RWPE2 (cell line): ENCODE measurements at regions not wholly inside any gene's neighbourhood (a gene's known extent, or its start where the extent isn't known, plus 50 kb on each side); places are given as distances from the start of the nearest gene placed in this dataset.
A peak's percentile ranks its signal among the peaks of the same experiment; 100 is the strongest.

Experiments
- ATAC-seq: fragments of 200-7000 bp; cut with Tn5 transposase; 3 replicates; pipeline ENCODE4 v1.9.1; 2021; ENCODE audit warnings: low read depth
- DNase-seq: peaks from one replicate; pipeline ENCODE4 v3.0.0-alpha.2; 2020; ENCODE audit warnings: low spot score
- H3K27ac ChIP-seq: fragments of 450-650 bp; 2 replicates; pipeline ENCODE4 v1.5.1; 2017; ENCODE audit warnings: mild to moderate bottlenecking; ENCODE audit not compliant: poor library complexity, severe bottlenecking
- H3K27me3 ChIP-seq: fragments of 250-450 bp; sonication (Bioruptor Pico); 2 replicates; pipeline ENCODE4 v1.5.1; 2021; ENCODE audit warnings: mild to moderate bottlenecking, moderate library complexity; ENCODE audit not compliant: insufficient read depth, poor library complexity, severe bottlenecking
- H3K36me3 ChIP-seq: fragments of 250-450 bp; sonication (Bioruptor Pico); 2 replicates; pipeline ENCODE4 v1.5.1; 2020; ENCODE audit warnings: low read depth, mild to moderate bottlenecking, moderate library complexity
- H3K4me1 ChIP-seq: fragments of 250-450 bp; sonication (Bioruptor Pico); 2 replicates; pipeline ENCODE4 v1.5.1; 2021; ENCODE audit warnings: mild to moderate bottlenecking, moderate library complexity; ENCODE audit not compliant: insufficient read depth, poor library complexity, severe bottlenecking
- H3K4me3 ChIP-seq: fragments of 250-450 bp; sonication (Bioruptor Pico); 2 replicates; pipeline ENCODE4 v1.5.1; 2021; ENCODE audit warnings: mild to moderate bottlenecking, moderate library complexity; ENCODE audit not compliant: severe bottlenecking
- H3K9me3 ChIP-seq: fragments of 250-450 bp; sonication (Bioruptor Pico); 2 replicates; pipeline ENCODE4 v1.5.1; 2021; ENCODE audit warnings: mild to moderate bottlenecking, moderate library complexity; ENCODE audit not compliant: severe bottlenecking
- TF ChIP-seq, protein P1 (sequence below): fragments of 450-650 bp; IDR thresholded peaks from one replicate; pipeline ENCODE4 v1.5.1; 2017; ENCODE audit warnings: mild to moderate bottlenecking, moderate library complexity; ENCODE audit not compliant: poor library complexity, severe bottlenecking

DNA sequence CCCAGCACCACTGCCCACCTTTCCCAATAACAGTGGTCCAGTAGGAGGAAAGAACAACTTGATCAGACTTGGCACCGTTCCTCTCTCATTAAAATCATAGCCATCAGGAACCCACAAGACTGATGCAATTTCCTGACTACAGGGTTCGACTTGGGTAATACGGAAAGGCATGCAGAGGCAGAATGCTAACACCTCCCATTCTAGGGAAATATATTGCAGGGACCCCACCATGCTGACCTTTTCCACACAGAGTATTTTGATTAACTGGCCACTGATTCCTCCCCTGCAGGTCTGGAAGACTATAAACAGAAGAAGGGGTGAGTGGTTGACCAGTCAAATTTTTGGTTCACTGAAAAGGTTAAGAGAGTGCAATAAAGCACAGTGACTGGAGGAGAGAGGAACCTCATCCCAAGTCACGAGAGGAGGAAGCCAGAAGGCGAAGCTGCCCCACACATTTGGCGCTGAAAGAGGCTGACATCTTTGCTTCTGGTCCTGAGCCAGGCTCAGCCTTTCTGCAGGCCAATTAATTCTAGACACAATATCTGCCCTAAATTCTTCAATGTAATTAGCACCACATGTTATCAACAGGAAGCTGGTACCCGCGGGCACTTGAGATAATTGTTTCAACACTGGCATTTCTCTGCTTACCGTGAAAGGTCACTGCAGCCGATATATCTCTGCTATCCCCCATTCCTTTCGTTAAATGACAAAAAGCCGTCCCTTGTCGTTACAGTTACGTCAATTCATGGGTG is 64.7 kb upstream of the SPOCK1 start:
- ATAC-seq: peak; percentile 58
- no peaks in the 10 kb centered on the region for H3K27me3 ChIP-seq
- no peak overlapping the region for H3K4me3 ChIP-seq
- TF ChIP-seq, protein P1, sequence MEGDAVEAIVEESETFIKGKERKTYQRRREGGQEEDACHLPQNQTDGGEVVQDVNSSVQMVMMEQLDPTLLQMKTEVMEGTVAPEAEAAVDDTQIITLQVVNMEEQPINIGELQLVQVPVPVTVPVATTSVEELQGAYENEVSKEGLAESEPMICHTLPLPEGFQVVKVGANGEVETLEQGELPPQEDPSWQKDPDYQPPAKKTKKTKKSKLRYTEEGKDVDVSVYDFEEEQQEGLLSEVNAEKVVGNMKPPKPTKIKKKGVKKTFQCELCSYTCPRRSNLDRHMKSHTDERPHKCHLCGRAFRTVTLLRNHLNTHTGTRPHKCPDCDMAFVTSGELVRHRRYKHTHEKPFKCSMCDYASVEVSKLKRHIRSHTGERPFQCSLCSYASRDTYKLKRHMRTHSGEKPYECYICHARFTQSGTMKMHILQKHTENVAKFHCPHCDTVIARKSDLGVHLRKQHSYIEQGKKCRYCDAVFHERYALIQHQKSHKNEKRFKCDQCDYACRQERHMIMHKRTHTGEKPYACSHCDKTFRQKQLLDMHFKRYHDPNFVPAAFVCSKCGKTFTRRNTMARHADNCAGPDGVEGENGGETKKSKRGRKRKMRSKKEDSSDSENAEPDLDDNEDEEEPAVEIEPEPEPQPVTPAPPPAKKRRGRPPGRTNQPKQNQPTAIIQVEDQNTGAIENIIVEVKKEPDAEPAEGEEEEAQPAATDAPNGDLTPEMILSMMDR: no peak
- peak overlapping the region; percentile 17 for H3K27ac ChIP-seq
- peaks cover 15% of the 10 kb centered on the region for H3K4me1 ChIP-seq
- H3K9me3 ChIP-seq: no peaks in the 10 kb centered on the region
- no peak for DNase-seq
- no peaks in the 10 kb centered on the region for H3K36me3 ChIP-seq

DNA sequence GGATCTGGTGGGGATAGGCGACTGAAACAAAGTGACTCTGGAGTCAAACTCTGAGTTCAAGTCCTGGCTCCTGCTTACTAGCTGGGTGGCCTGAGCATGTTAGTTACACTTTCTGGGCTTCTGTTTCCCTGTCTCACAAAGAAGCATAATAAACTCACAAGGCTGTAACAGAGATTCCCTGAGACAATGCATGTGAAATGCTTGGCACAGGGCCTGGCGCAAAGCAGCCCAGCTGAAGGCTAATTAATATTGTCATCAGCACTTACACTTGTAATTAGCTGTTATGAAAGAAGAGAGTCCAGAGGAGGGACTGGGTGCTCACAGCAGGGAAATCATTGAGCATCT is 64.1 kb upstream of the SPOCK1 start:
- peak overlapping the region; percentile 17 for H3K27ac ChIP-seq

DNA sequence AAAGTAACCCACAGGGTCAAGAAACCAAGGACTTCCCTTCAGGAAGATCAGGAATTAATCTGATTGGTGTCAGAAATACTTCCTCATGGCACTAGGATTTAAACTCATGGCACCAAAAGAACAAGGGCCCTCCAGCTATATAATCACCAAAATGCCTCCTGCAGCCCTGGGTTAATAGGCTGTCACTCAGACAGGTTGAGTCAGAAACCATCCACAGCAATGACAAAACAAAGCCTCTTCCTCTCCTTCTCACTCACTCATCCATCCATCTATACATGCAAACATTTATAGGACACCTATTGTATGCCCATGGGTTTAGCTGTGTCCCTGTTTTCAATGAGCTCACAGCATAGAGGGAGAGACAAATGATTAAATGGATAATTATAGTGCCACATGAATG is 62.5 kb upstream of the SPOCK1 start:
- DNase-seq: no peak
- H3K9me3 ChIP-seq: no peaks in the 10 kb centered on the region
- no peak overlapping the region for H3K27ac ChIP-seq
- TF ChIP-seq, protein P1: no peak
- H3K36me3 ChIP-seq: no peaks in the 10 kb centered on the region
- H3K4me3 ChIP-seq: no peak overlapping the region
- peak; percentile 30; the same call in 1 of the 3 replicates for ATAC-seq
- H3K4me1 ChIP-seq: peaks cover 15% of the 10 kb centered on the region
- H3K27me3 ChIP-seq: no peaks in the 10 kb centered on the region

More for the DNA sequence above, 64.1 kb upstream of the SPOCK1 start:
- TF ChIP-seq, protein P1: no peak
- DNase-seq: no peak
- H3K4me1 ChIP-seq: peaks cover 15% of the 10 kb centered on the region
- no peaks in the 10 kb centered on the region for H3K27me3 ChIP-seq
- ATAC-seq: no peak
- H3K36me3 ChIP-seq: no peaks in the 10 kb centered on the region
- no peak overlapping the region for H3K4me3 ChIP-seq
- H3K9me3 ChIP-seq: no peaks in the 10 kb centered on the region

DNA sequence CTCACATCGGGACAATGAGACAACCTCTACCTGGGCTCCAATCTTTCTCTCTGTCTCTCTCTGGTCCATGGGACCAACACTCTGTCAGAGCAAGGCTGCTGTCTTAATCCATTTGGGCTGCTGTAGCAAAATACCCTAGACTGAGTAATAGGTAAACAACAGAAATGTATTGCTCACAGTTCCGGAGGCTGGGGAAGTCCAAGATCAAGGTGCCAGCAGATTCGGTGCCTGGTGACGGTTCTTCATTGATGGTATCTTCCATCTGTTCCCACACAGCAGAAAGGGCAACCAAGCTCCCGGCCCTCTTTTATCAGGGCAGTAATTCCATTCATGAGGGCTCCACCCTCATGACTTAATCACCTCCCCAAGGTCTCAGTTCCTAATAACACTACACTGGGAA is 61.3 kb upstream of the SPOCK1 start:
- Histone ChIP-seq H3K36me3 (no peaks in the 10 kb centered on the region), H3K4me3 (no peak overlapping the region), H3K27ac (no peak overlapping the region), H3K27me3 (peaks cover 9% of the 10 kb centered on the region), H3K9me3 (no peaks in the 10 kb centered on the region), H3K4me1 (peaks cover 15% of the 10 kb centered on the region)
- DNase-seq (no peak), ATAC-seq (peak; percentile 74)
- TF ChIP-seq, protein P1: no peak
